Breast epithelium (tissue), 3 donors: ENCODE measurements at regions not wholly inside any gene's neighbourhood (a gene's known extent, or its start where the extent isn't known, plus 50 kb on each side); places are given as distances from the start of the nearest gene placed in this dataset.

ENCODE experiments used
- CTCF ChIP-seq, 3 donors: fragments of 450-650 bp; IDR thresholded peaks; one replicate each; pipeline ENCODE4 v1.5.1; 2016 to 2017; ENCODE audit warnings: antibody characterized with exemption in 3 of 3, mild to moderate bottlenecking in 3 of 3, moderate library complexity in 3 of 3
- POLR2A ChIP-seq: fragments of 450-650 bp; IDR thresholded peaks from one replicate; pipeline ENCODE4 v1.6.1; 2016; ENCODE audit warnings: antibody characterized with exemption, mild to moderate bottlenecking, moderate library complexity
- POLR2AphosphoS5 ChIP-seq, 3 donors: sonication (generic); formaldehyde crosslinking; IDR thresholded peaks; one replicate each; pipeline ENCODE4 v1.6.1; 2017; ENCODE audit warnings: antibody characterized with exemption in 3 of 3

GRCh38 chr9:87420884-87421283, 76.8 kb upstream of the DAPK1 start:
- TF ChIP-seq CTCF (IDR thresholded peaks at IDR 0.05) (no peak), POLR2A (no peak), POLR2AphosphoS5 (IDR thresholded peaks at IDR 0.05) (no peak)
